SK-N-SH (cell line): ENCODE measurements at regions not wholly inside any gene's neighbourhood (a gene's known extent, or its start where the extent isn't known, plus 50 kb on each side); places are given as distances from the start of the nearest gene placed in this dataset.

ENCODE experiments used
- CTCF ChIA-PET: fragments of 300-600, 350-600 bp; formaldehyde crosslinking; extraction: SDS; loops from one replicate; lab custom pipeline; 2021; lab: Yijun Ruan, JAX
- POLR2A ChIA-PET: fragments of 350-600 bp; sonication (Branson Sonifier 250); formaldehyde crosslinking; extraction: SDS; loops from one replicate; lab custom pipeline; 2020; ENCODE audit warnings: antibody characterized with exemption, inconsistent platforms; lab: Yijun Ruan, JAX
- DNase-seq: peaks from one replicate; pipeline ENCODE4 v3.0.0; 2012
- H2AFZ ChIP-seq: fragments of 200-600 bp; sonication (generic); 2 replicates; pipeline ENCODE4 v1.8.1; 2016; ENCODE audit warnings: antibody characterized with exemption, mild to moderate bottlenecking, low read depth
- H3F3A ChIP-seq: fragments of 200-600 bp; sonication (generic); replicated peaks from 2 replicates; pipeline ENCODE3; 2016; ENCODE audit warnings: antibody characterized with exemption, mild to moderate bottlenecking; ENCODE audit not compliant: insufficient read depth
- H3K27ac ChIP-seq, 2 experiments: fragments of 200-500 bp in 1 of 2; fragments of 200-600 bp in 1 of 2; sonication (Bioruptor generic) in 1 of 2; sonication (generic), shearing (Covaris generic) in 1 of 2; 2 replicates each; pipeline versions ENCODE4 v1.5.1 to v1.6.1; 2014 to 2016; ENCODE audit warnings: low read depth in 2 of 2, inconsistent platforms in 1 of 2, low read length in 1 of 2, mild to moderate bottlenecking in 1 of 2, mixed read lengths in 1 of 2
- H3K27me3 ChIP-seq: fragments of 200-600 bp; sonication (generic), shearing (Covaris generic); 2 replicates; pipeline ENCODE4 v1.6.1; 2016; ENCODE audit warnings: mixed run types; ENCODE audit not compliant: insufficient read depth
- H3K36me3 ChIP-seq, 2 experiments: fragments of 200-500 bp in 1 of 2; fragments of 200-600 bp in 1 of 2; sonication (Bioruptor generic) in 1 of 2; sonication (generic) in 1 of 2; replicated peaks in 1 of 2; 2 replicates each; pipeline versions ENCODE3 to v1.5.1; 2014 to 2016; ENCODE audit warnings: low read length in 1 of 2, mild to moderate bottlenecking in 1 of 2; ENCODE audit not compliant: insufficient read depth in 2 of 2, control insufficient read depth in 1 of 2
- H3K4me1 ChIP-seq, 2 experiments: fragments of 200-500 bp in 1 of 2; fragments of 200-600 bp in 1 of 2; sonication (Bioruptor generic) in 1 of 2; sonication (generic), shearing (Covaris generic) in 1 of 2; 2 replicates each; pipeline versions ENCODE4 v1.5.1 to v1.6.1; 2014 to 2016; ENCODE audit warnings: low read depth in 1 of 2, low read length in 1 of 2, mixed run types in 1 of 2; ENCODE audit not compliant: insufficient read depth in 2 of 2, control insufficient read depth in 1 of 2
- H3K4me2 ChIP-seq: fragments of 200-600 bp; sonication (generic), shearing (Covaris generic); 2 replicates; pipeline ENCODE4 v1.6.1; 2017; ENCODE audit warnings: mixed run types
- H3K4me3 ChIP-seq, 2 experiments: fragments of 200-500 bp in 1 of 2; fragments of 200-600 bp in 1 of 2; sonication (Bioruptor generic) in 1 of 2; sonication (generic), shearing (Covaris generic) in 1 of 2; 2 replicates each; pipeline versions ENCODE4 v1.5.1 to v1.8.1; 2014 to 2016; ENCODE audit warnings: low read depth in 2 of 2, inconsistent platforms in 1 of 2, low read length in 1 of 2, mild to moderate bottlenecking in 1 of 2, mixed read lengths in 1 of 2, moderate library complexity in 1 of 2
- H3K79me2 ChIP-seq: fragments of 200-600 bp; sonication (generic); 2 replicates; pipeline ENCODE4 v1.8.1; 2017; ENCODE audit warnings: mild to moderate bottlenecking; ENCODE audit not compliant: insufficient read depth
- H3K9ac ChIP-seq: fragments of 200-600 bp; sonication (generic); 2 replicates; pipeline ENCODE4 v1.6.1; 2017; ENCODE audit warnings: mixed run types
- H3K9me2 ChIP-seq: fragments of 200-600 bp; sonication (generic); 2 replicates; pipeline ENCODE4 v1.6.1; 2017; ENCODE audit warnings: mixed run types
- H3K9me3 ChIP-seq: fragments of 200-600 bp; sonication (generic); 2 replicates; pipeline ENCODE4 v1.6.1; 2017; ENCODE audit warnings: mixed run types, mild to moderate bottlenecking, moderate library complexity
- H4K20me1 ChIP-seq: fragments of 200-600 bp; sonication (generic); 2 replicates; pipeline ENCODE4 v1.6.1; 2017; ENCODE audit warnings: mild to moderate bottlenecking, mixed run types; ENCODE audit not compliant: insufficient read depth
- GABPA ChIP-seq: IDR thresholded peaks from 2 replicates; pipeline ENCODE4 v1.4.0; 2012; ENCODE audit warnings: low read depth, mild to moderate bottlenecking
- GATA2 ChIP-seq: sonication (generic); formaldehyde crosslinking; IDR thresholded peaks from 2 replicates; pipeline ENCODE4 v1.5.0; 2020; ENCODE audit warnings: mild to moderate bottlenecking, missing genetic modification reagents
- JUND ChIP-seq: IDR thresholded peaks from 2 replicates; pipeline ENCODE4 v1.4.0; 2012
- MEF2A ChIP-seq: IDR thresholded peaks from 2 replicates; pipeline ENCODE4 v1.4.0; 2012; ENCODE audit warnings: low read depth, borderline replicate concordance
- PBX3 ChIP-seq: IDR thresholded peaks from 2 replicates; pipeline ENCODE4; 2012
- POLR2AphosphoS5 ChIP-seq: IDR thresholded peaks from 2 replicates; pipeline ENCODE4 v1.6.1; 2012; ENCODE audit warnings: low read depth, low read length
- RAD21 ChIP-seq: IDR thresholded peaks from 2 replicates; pipeline ENCODE4 v1.6.1; 2012; ENCODE audit warnings: mild to moderate bottlenecking, low read length
- RCOR1 ChIP-seq: fragments of 150-350 bp; IDR thresholded peaks from 2 replicates; pipeline ENCODE4 v1.6.1; 2017; ENCODE audit warnings: antibody characterized with exemption, low read length
- RFX5 ChIP-seq: IDR thresholded peaks from 2 replicates; pipeline ENCODE4 v1.6.1; 2012; ENCODE audit warnings: mild to moderate bottlenecking, improper control_type of control experiment, low read length
- SIN3A ChIP-seq: IDR thresholded peaks from 2 replicates; pipeline ENCODE4 v1.6.1; 2012; ENCODE audit warnings: low read depth, mild to moderate bottlenecking, low read length, moderate library complexity, borderline replicate concordance
- SMC3 ChIP-seq: IDR thresholded peaks from 2 replicates; pipeline ENCODE4 v1.6.1; 2012; ENCODE audit warnings: low read depth, low read length, improper control_type of control experiment
- YY1 ChIP-seq: IDR thresholded peaks from 2 replicates; pipeline ENCODE4 v1.4.0; 2012; ENCODE audit warnings: low read depth, mild to moderate bottlenecking
- WGBS: methylation state at CpG from one replicate; pipeline ENCODE4 v1.1.6; 2017; ENCODE audit warnings: low lambda C conversion rate; 5-methylcytosine and 5-hydroxymethylcytosine counted together
- TF ChIP-seq, protein P1 (sequence below): fragments of 150-350 bp; IDR thresholded peaks from 2 replicates; pipeline ENCODE4 v1.6.1; 2017; ENCODE audit warnings: antibody characterized with exemption, low read length, low read depth, borderline replicate concordance
- TF ChIP-seq, protein P2 (sequence below): IDR thresholded peaks from 2 replicates; pipeline ENCODE4 v1.4.0; 2012; ENCODE audit warnings: low read depth, borderline replicate concordance
- TF ChIP-seq, protein P3 (sequence below): IDR thresholded peaks from 2 replicates; pipeline ENCODE4 v1.4.0; 2012; ENCODE audit warnings: low read depth
- TF ChIP-seq, protein P4 (sequence below): fragments of 200-600 bp; sonication (generic); IDR thresholded peaks from 2 replicates; pipeline ENCODE4 v1.6.1; 2017; ENCODE audit warnings: antibody characterized with exemption, mild to moderate bottlenecking, moderate library complexity

DNA sequence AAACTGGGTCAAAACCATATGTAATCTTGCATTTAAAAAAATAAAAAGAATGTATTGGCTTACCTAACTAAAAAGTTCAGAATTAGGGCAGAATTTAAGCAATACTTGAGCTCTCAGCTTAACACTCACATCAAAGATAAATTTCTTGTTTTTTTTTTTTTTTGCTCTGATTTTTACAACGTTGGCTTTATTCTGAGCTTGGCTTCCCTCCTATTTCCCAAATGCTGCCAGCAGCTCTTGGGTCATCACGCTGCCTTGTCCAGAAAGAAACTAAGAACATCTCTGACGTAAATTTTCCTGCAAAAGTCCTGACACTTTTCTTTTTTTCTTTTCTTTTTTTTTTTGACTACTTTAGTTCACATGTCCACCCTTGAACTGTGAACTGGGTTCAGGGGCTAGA is 150.6 kb upstream of the TGFBR2 start:
- no peak for DNase-seq
- Histone ChIP-seq H3K9me3 (peaks cover 6% of the 10 kb centered on the region), H2AFZ (no peak overlapping the region), H3K4me1 (no peaks in the 10 kb centered on the region; a peak in 1 of 4 replicates), H4K20me1 (no peaks in the 10 kb centered on the region), H3K36me3 (no peaks in the 10 kb centered on the region), H3K27me3 (no peaks in the 10 kb centered on the region), H3F3A (peaks cover 9% of the 10 kb centered on the region), H3K9ac (no peak overlapping the region), H3K9me2 (no peaks in the 10 kb centered on the region), H3K4me2 (no peak overlapping the region), H3K79me2 (no peaks in the 10 kb centered on the region), H3K27ac (no peak overlapping the region), H3K4me3 (no peak overlapping the region)
- TF ChIP-seq GABPA (no peak), YY1 (no peak), MEF2A (no peak), RCOR1 (no peak), PBX3 (no peak), RAD21 (no peak), SIN3A (no peak)
- TF ChIP-seq, protein P1, sequence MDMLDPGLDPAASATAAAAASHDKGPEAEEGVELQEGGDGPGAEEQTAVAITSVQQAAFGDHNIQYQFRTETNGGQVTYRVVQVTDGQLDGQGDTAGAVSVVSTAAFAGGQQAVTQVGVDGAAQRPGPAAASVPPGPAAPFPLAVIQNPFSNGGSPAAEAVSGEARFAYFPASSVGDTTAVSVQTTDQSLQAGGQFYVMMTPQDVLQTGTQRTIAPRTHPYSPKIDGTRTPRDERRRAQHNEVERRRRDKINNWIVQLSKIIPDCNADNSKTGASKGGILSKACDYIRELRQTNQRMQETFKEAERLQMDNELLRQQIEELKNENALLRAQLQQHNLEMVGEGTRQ, result no peak
- TF ChIP-seq, protein P2, sequence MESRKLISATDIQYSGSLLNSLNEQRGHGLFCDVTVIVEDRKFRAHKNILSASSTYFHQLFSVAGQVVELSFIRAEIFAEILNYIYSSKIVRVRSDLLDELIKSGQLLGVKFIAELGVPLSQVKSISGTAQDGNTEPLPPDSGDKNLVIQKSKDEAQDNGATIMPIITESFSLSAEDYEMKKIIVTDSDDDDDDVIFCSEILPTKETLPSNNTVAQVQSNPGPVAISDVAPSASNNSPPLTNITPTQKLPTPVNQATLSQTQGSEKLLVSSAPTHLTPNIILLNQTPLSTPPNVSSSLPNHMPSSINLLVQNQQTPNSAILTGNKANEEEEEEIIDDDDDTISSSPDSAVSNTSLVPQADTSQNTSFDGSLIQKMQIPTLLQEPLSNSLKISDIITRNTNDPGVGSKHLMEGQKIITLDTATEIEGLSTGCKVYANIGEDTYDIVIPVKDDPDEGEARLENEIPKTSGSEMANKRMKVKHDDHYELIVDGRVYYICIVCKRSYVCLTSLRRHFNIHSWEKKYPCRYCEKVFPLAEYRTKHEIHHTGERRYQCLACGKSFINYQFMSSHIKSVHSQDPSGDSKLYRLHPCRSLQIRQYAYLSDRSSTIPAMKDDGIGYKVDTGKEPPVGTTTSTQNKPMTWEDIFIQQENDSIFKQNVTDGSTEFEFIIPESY, result no peak
- CTCF ChIA-PET, result no interaction called here
- POLR2A ChIA-PET, result no interaction called here
- 78% methylated on average over 3 of the region's 3 CpGs for WGBS

GRCh38 chr3:30456264-30456663 is 150.1 kb upstream of the TGFBR2 start:
- peaks cover 9% of the 10 kb centered on the region for H3F3A ChIP-seq
- no peak overlapping the region for H3K4me2 ChIP-seq
- no peak overlapping the region for H3K27ac ChIP-seq
- H3K9me3 ChIP-seq, result peaks cover 6% of the 10 kb centered on the region
- H3K4me1 ChIP-seq, result no peaks in the 10 kb centered on the region; a peak in 1 of 4 replicates
- H2AFZ ChIP-seq, result no peak overlapping the region
- no peaks in the 10 kb centered on the region for H3K9me2 ChIP-seq
- H3K27me3 ChIP-seq, result no peaks in the 10 kb centered on the region
- 94% methylated on average over 2 of the region's 2 CpGs for WGBS
- no peak overlapping the region for H3K9ac ChIP-seq
- no peaks in the 10 kb centered on the region for H4K20me1 ChIP-seq
- ChIA-PET CTCF (interaction anchor here (0.6 kb wide), 1 partner anchor 15 kb away, joined by 3 read pairs; no protein-coding TSS in a partner anchor), POLR2A (interaction anchor here (0.9 kb wide), 1 partner anchor 187 kb away, joined by 3 read pairs; no protein-coding TSS in a partner anchor)
- H3K79me2 ChIP-seq, result no peaks in the 10 kb centered on the region
- H3K36me3 ChIP-seq, result no peaks in the 10 kb centered on the region
- no peak for DNase-seq
- no peak overlapping the region for H3K4me3 ChIP-seq
- TF ChIP-seq SMC3, result no peak
- TF ChIP-seq YY1, result no peak
- TF ChIP-seq JUND, result no peak
- TF ChIP-seq, protein P3, sequence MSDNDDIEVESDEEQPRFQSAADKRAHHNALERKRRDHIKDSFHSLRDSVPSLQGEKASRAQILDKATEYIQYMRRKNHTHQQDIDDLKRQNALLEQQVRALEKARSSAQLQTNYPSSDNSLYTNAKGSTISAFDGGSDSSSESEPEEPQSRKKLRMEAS, result no peak
- TF ChIP-seq SIN3A, result no peak
- TF ChIP-seq, protein P2, result no peak
- TF ChIP-seq, protein P4, sequence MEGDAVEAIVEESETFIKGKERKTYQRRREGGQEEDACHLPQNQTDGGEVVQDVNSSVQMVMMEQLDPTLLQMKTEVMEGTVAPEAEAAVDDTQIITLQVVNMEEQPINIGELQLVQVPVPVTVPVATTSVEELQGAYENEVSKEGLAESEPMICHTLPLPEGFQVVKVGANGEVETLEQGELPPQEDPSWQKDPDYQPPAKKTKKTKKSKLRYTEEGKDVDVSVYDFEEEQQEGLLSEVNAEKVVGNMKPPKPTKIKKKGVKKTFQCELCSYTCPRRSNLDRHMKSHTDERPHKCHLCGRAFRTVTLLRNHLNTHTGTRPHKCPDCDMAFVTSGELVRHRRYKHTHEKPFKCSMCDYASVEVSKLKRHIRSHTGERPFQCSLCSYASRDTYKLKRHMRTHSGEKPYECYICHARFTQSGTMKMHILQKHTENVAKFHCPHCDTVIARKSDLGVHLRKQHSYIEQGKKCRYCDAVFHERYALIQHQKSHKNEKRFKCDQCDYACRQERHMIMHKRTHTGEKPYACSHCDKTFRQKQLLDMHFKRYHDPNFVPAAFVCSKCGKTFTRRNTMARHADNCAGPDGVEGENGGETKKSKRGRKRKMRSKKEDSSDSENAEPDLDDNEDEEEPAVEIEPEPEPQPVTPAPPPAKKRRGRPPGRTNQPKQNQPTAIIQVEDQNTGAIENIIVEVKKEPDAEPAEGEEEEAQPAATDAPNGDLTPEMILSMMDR, result no peak
- TF ChIP-seq RFX5, result no peak
- TF ChIP-seq POLR2AphosphoS5, result no peak
- TF ChIP-seq RAD21, result no peak
- no peak for TF ChIP-seq GATA2 (CRISPR knock-in tag)
